SU-DHL-6 (cell line): ENCODE measurements at regions not wholly inside any gene's neighbourhood (a gene's known extent, or its start where the extent isn't known, plus 50 kb on each side); places are given as distances from the start of the nearest gene placed in this dataset.

ENCODE experiments used
- EZH2phosphoT487 ChIP-seq: fragments of 200-600 bp; sonication (generic), shearing (Covaris generic); conservative IDR thresholded peaks from 2 replicates; pipeline ENCODE4 v1.6.1; 2018; ENCODE audit warnings: mild to moderate bottlenecking, antibody characterized with exemption, low read length, moderate library complexity, mixed read lengths
- TF ChIP-seq, protein P1 (sequence below): fragments of 200-600 bp; sonication (generic); IDR thresholded peaks from one replicate; pipeline ENCODE4 v1.5.1; 2017; ENCODE audit warnings: antibody characterized with exemption, mild to moderate bottlenecking, low read length, moderate library complexity; ENCODE audit not compliant: insufficient read depth, poor library complexity, severe bottlenecking

DNA sequence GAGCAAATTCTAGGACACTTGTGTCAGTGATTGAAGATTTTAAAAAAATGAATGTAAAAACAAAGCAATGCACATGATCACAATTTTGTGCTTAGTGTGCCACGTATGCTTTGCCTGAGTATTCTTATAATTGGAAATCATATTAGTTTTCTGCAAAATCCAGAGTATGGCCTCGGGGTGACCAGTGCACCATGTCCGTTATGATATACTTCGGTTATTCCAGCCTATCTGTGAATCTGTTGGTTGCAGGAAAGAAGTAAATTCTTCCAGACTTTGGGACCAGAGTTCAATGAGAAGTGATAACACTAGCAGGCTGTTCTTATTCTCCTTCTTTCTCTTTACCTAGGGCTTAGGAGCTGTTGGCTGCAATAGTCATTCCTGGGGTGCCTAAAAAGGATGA lies 152.0 kb upstream of the TMC3 start:
- TF ChIP-seq, protein P1, sequence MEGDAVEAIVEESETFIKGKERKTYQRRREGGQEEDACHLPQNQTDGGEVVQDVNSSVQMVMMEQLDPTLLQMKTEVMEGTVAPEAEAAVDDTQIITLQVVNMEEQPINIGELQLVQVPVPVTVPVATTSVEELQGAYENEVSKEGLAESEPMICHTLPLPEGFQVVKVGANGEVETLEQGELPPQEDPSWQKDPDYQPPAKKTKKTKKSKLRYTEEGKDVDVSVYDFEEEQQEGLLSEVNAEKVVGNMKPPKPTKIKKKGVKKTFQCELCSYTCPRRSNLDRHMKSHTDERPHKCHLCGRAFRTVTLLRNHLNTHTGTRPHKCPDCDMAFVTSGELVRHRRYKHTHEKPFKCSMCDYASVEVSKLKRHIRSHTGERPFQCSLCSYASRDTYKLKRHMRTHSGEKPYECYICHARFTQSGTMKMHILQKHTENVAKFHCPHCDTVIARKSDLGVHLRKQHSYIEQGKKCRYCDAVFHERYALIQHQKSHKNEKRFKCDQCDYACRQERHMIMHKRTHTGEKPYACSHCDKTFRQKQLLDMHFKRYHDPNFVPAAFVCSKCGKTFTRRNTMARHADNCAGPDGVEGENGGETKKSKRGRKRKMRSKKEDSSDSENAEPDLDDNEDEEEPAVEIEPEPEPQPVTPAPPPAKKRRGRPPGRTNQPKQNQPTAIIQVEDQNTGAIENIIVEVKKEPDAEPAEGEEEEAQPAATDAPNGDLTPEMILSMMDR: no peak
- TF ChIP-seq EZH2phosphoT487: no peak
